SK-N-SH treated with all-trans-retinoic acid at 6 μM for 48 hours (cell line): ENCODE measurements at regions not wholly inside any gene's neighbourhood (a gene's known extent, or its start where the extent isn't known, plus 50 kb on each side); places are given as distances from the start of the nearest gene placed in this dataset.

Source experiments
- ATAC-seq: fragments of 200-7000 bp; cut with Tn5 transposase; 3 replicates; pipeline ENCODE4 v1.9.1; 2020; ENCODE audit warnings: mild to moderate bottlenecking, moderate library complexity
- ARNTL ChIP-seq: fragments of 450-650 bp; formaldehyde crosslinking; IDR thresholded peaks from 2 replicates; pipeline ENCODE4 v1.5.0; 2020; ENCODE audit warnings: low read depth, mild to moderate bottlenecking, moderate library complexity, borderline replicate concordance
- BACH2 ChIP-seq: fragments of 250-450 bp; sonication (Bioruptor Pico); IDR thresholded peaks from 2 replicates; pipeline ENCODE4 v1.9.0; 2021; ENCODE audit warnings: mild to moderate bottlenecking, borderline replicate concordance
- CREB5 ChIP-seq: fragments of 250-450 bp; sonication (Bioruptor Pico); IDR thresholded peaks from 2 replicates; pipeline ENCODE4 v1.5.1; 2020; ENCODE audit warnings: low read depth, mild to moderate bottlenecking, moderate library complexity
- CSDC2 ChIP-seq: fragments of 250-450 bp; sonication (Bioruptor Pico); IDR thresholded peaks from 2 replicates; pipeline ENCODE4 v1.5.0; 2020; ENCODE audit warnings: mild to moderate bottlenecking, moderate library complexity
- CSRNP3 ChIP-seq: fragments of 250-450 bp; sonication (Bioruptor Pico); IDR thresholded peaks from 2 replicates; pipeline ENCODE4 v1.5.1; 2021; ENCODE audit warnings: mild to moderate bottlenecking, moderate library complexity
- ESRRG ChIP-seq: fragments of 250-450 bp; sonication (Bioruptor Pico); IDR thresholded peaks from 2 replicates; pipeline ENCODE4 v1.6.1; 2021; ENCODE audit warnings: mild to moderate bottlenecking
- GLIS3 ChIP-seq: fragments of 250-450 bp; sonication (Bioruptor Pico); IDR thresholded peaks from 2 replicates; pipeline ENCODE4 v1.5.0; 2020; ENCODE audit warnings: mild to moderate bottlenecking, moderate library complexity
- ISL1 ChIP-seq: fragments of 250-450 bp; sonication (Bioruptor Pico); IDR thresholded peaks from 2 replicates; pipeline ENCODE4 v2.1.2; 2022; ENCODE audit warnings: mild to moderate bottlenecking, moderate library complexity
- OSR1 ChIP-seq: fragments of 250-450 bp; sonication (Bioruptor Pico); IDR thresholded peaks from 2 replicates; pipeline ENCODE4 v1.8.0; 2022; ENCODE audit warnings: moderate library complexity, mild to moderate bottlenecking, inconsistent platforms
- PATZ1 ChIP-seq: fragments of 250-450 bp; sonication (Bioruptor Pico); IDR thresholded peaks from 2 replicates; pipeline ENCODE4 v1.8.0; 2020; ENCODE audit warnings: mild to moderate bottlenecking, moderate library complexity, borderline replicate concordance
- PPARA ChIP-seq: fragments of 250-450 bp; sonication (Bioruptor Pico); IDR thresholded peaks from 2 replicates; pipeline ENCODE4 v1.5.0; 2020; ENCODE audit warnings: mild to moderate bottlenecking, borderline replicate concordance
- RARB ChIP-seq: fragments of 250-450 bp; sonication (Bioruptor Pico); IDR thresholded peaks from 2 replicates; pipeline ENCODE4 v1.8.0; 2021; ENCODE audit warnings: mild to moderate bottlenecking, moderate library complexity
- TOX ChIP-seq: fragments of 250-450 bp; sonication (Bioruptor Pico); IDR thresholded peaks from 2 replicates; pipeline ENCODE4 v1.8.0; 2021; ENCODE audit warnings: mild to moderate bottlenecking, moderate library complexity, borderline replicate concordance
- TSHZ2 ChIP-seq: fragments of 250-450 bp; sonication (Bioruptor Pico); IDR thresholded peaks from 2 replicates; pipeline ENCODE4 v1.5.0; 2020; ENCODE audit warnings: mild to moderate bottlenecking, moderate library complexity
- ZC3H10 ChIP-seq: fragments of 250-450 bp; sonication (Bioruptor Pico); IDR thresholded peaks from 2 replicates; pipeline ENCODE4 v1.5.1; 2021; ENCODE audit warnings: mild to moderate bottlenecking, moderate library complexity
- ZFP3 ChIP-seq: fragments of 250-450 bp; sonication (Bioruptor Pico); IDR thresholded peaks from 2 replicates; pipeline ENCODE4 v1.5.0; 2020; ENCODE audit warnings: mild to moderate bottlenecking, moderate library complexity
- ZFP30 ChIP-seq: fragments of 450-650 bp; formaldehyde crosslinking; IDR thresholded peaks from 2 replicates; pipeline ENCODE4 v1.5.0; 2022; ENCODE audit warnings: mild to moderate bottlenecking, moderate library complexity
- ZNF565 ChIP-seq: fragments of 450-650 bp; formaldehyde crosslinking; conservative IDR thresholded peaks from 2 replicates; pipeline ENCODE4 v1.5.0; 2020; ENCODE audit warnings: low read depth, mild to moderate bottlenecking, moderate library complexity
- ZNF70 ChIP-seq: fragments of 450-650 bp; formaldehyde crosslinking; IDR thresholded peaks from 2 replicates; pipeline ENCODE4 v1.5.0; 2020; ENCODE audit warnings: mild to moderate bottlenecking, moderate library complexity
- ZNF8 ChIP-seq: fragments of 450-650 bp; formaldehyde crosslinking; IDR thresholded peaks from 2 replicates; pipeline ENCODE4 v1.5.0; 2020; ENCODE audit warnings: mild to moderate bottlenecking, moderate library complexity

GRCh38 chr6:20331625-20332024 lies 70.1 kb upstream of the E2F3 start:
- no peak for ATAC-seq
- no peak for TF ChIP-seq RARB
- no peak for TF ChIP-seq ZFP30
- no peak for TF ChIP-seq GLIS3 (CRISPR knock-in tag)
- TF ChIP-seq BACH2 (CRISPR knock-in tag), result no peak
- TF ChIP-seq PPARA (CRISPR knock-in tag), result no peak
- TF ChIP-seq TOX, result no peak
- TF ChIP-seq ESRRG (CRISPR knock-in tag), result no peak
- TF ChIP-seq ARNTL (CRISPR knock-in tag), result no peak
- no peak for TF ChIP-seq TSHZ2 (CRISPR knock-in tag)
- TF ChIP-seq PATZ1 (CRISPR knock-in tag), result no peak
- no peak for TF ChIP-seq CSRNP3 (CRISPR knock-in tag)

GRCh38 chr6:20332441-20333006 lies 69.2 kb upstream of the E2F3 start:
- TF ChIP-seq OSR1 (no peak), ARNTL (CRISPR knock-in tag) (no peak), TOX (no peak), ZNF565 (no peak), RARB (no peak), CSDC2 (CRISPR knock-in tag) (no peak), PATZ1 (CRISPR knock-in tag) (no peak), BACH2 (CRISPR knock-in tag) (no peak), CREB5 (CRISPR knock-in tag) (no peak), ZFP3 (CRISPR knock-in tag) (no peak), ZNF70 (CRISPR knock-in tag) (no peak), ZNF8 (CRISPR knock-in tag) (no peak)
- no peak for ATAC-seq

- ATAC-seq, result no peak
- no peak for TF ChIP-seq ISL1 (CRISPR knock-in tag)
- TF ChIP-seq BACH2 (CRISPR knock-in tag), result no peak
- no peak for TF ChIP-seq PATZ1 (CRISPR knock-in tag)
- no peak for TF ChIP-seq ESRRG (CRISPR knock-in tag)
- no peak for TF ChIP-seq CSRNP3 (CRISPR knock-in tag)
- TF ChIP-seq ZC3H10 (CRISPR knock-in tag), result no peak
- no peak for TF ChIP-seq TSHZ2 (CRISPR knock-in tag)
- TF ChIP-seq ZNF70 (CRISPR knock-in tag), result no peak
- no peak for TF ChIP-seq RARB
- TF ChIP-seq PPARA (CRISPR knock-in tag), result no peak
Observed at GRCh38 chr6:20333721-20334269, 67.9 kb upstream of the E2F3 start.
